ENCODE measurements at regions not wholly inside any gene's neighbourhood (a gene's known extent, or its start where the extent isn't known, plus 50 kb on each side); places are given as distances from the start of the nearest gene placed in this dataset.

DNA sequence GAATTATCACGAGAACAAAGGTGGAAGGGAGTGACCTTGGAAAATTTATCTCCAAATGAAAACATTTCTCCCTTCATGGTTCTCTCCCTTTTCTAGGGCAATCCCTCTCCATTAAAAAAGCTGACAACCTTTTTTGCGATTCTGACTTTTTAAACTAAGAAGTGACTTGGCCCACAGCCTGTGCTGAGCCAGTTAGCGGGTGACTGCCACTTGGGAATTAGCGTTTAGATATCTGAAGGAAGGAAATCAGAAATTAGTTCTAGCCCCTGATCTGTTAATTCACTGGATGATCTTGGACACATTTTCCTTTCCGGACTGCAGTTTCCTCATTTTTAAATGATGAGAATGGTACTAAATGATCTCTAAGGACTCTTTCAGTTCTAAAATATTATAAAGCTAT, 245.0 kb downstream of the FBXO8 start:
- TF ChIP-seq YY1 (IDR thresholded peaks at IDR 0.05; ENCODE audit: extremely low read depth, insufficient replicate concordance, low read depth, low read length): no peak
- no peak for TF ChIP-seq CBX3 (IDR thresholded peaks at IDR 0.05; ENCODE audit: low read depth)
- TF ChIP-seq, protein P1, sequence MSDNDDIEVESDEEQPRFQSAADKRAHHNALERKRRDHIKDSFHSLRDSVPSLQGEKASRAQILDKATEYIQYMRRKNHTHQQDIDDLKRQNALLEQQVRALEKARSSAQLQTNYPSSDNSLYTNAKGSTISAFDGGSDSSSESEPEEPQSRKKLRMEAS (IDR thresholded peaks at IDR 0.05): no peak
- no peak for TF ChIP-seq ZNF274 (IDR thresholded peaks at IDR 0.05; ENCODE audit: low read depth, low read length)
